ENCODE measurements at regions not wholly inside any gene's neighbourhood (a gene's known extent, or its start where the extent isn't known, plus 50 kb on each side); places are given as distances from the start of the nearest gene placed in this dataset.

GRCh38 chr12:34217660-34218059, 195.4 kb downstream of the ALG10 start:
- Histone ChIP-seq H3K23ac (ENCODE audit: insufficient read length, low read depth, low read length) (no peak overlapping the region), H3K4me1 (ENCODE audit: insufficient read depth, low read length) (no peaks in the 10 kb centered on the region), H3K27me3 (ENCODE audit: insufficient read depth, low read length) (no peaks in the 10 kb centered on the region), H3K27ac (ENCODE audit: insufficient read length, low read depth, low read length) (no peak overlapping the region), H3K9ac (ENCODE audit: extremely low read depth, insufficient read length, low read length) (no peak overlapping the region), H3K14ac (ENCODE audit: insufficient read depth, low read length) (no peak overlapping the region), H2BK120ac (ENCODE audit: low read depth, low read length, poor library complexity, severe bottlenecking) (no peak overlapping the region), H4K20me1 (ENCODE audit: control insufficient read depth, insufficient read depth, insufficient read length) (no peaks in the 10 kb centered on the region), H2BK12ac (ENCODE audit: insufficient read length, low read depth, low read length) (no peak overlapping the region), H2AK5ac (ENCODE audit: insufficient read length, low read length) (no peak overlapping the region), H3K18ac (ENCODE audit: insufficient read length, low read depth, low read length) (no peak overlapping the region), H3K9me3 (ENCODE audit: control insufficient read depth, low read depth, low read length) (peaks cover 25% of the 10 kb centered on the region), H3K4ac (ENCODE audit: low read depth, low read length) (no peak overlapping the region), H2AFZ (ENCODE audit: low read length) (no peak overlapping the region), H4K5ac (ENCODE audit: insufficient read length, low read depth, low read length) (no peak overlapping the region), H4K91ac (ENCODE audit: insufficient read length, low read depth, low read length) (no peak overlapping the region), H2BK5ac (ENCODE audit: insufficient read length, low read length) (no peak overlapping the region), H3K79me1 (ENCODE audit: insufficient read depth, low read depth, low read length, poor library complexity, severe bottlenecking) (no peaks in the 10 kb centered on the region), H4K8ac (replicated peaks; ENCODE audit: insufficient read length, low read depth, low read length) (no peak overlapping the region), H3K23me2 (ENCODE audit: insufficient read length, low read depth, low read length, poor library complexity, severe bottlenecking) (no peaks in the 10 kb centered on the region), H3K4me2 (ENCODE audit: insufficient read depth, insufficient read length, low read length) (no peak overlapping the region), H3K56ac (ENCODE audit: insufficient read length, low read depth, low read length) (no peak overlapping the region), H3T11ph (ENCODE audit: low read length) (no peak overlapping the region), H2BK20ac (ENCODE audit: low read depth, low read length, poor library complexity, severe bottlenecking) (no peak overlapping the region), H2BK15ac (ENCODE audit: low read depth, low read length) (no peak overlapping the region), H3K79me2 (ENCODE audit: insufficient read depth, low read length) (no peaks in the 10 kb centered on the region)
- Mint-ChIP-seq H3K9me3 (peaks cover 85 to 91% of the 10 kb centered on the region in 2 experiments), H3K27ac (no peak overlapping the region), H3K4me3 (no peak overlapping the region), H3K36me3 (ENCODE audit: insufficient read depth in 1 of 3, low read depth in 3 of 3) (peaks cover 10 to 20% (median 17%) of the 10 kb centered on the region in 3 experiments), H3K4me1 (no peaks in the 10 kb centered on the region), H3K27me3 (ENCODE audit: low read depth) (peaks cover 2% of the 10 kb centered on the region)
- DNase-seq, result no peak
- WGBS (ENCODE audit: extremely low coverage, insufficient read length, low lambda C conversion rate), result no CpG with 5 or more reads among the region's 14 CpGs
- TF ChIP-seq CTCF (conservative IDR thresholded peaks at IDR 0.05), result no peak

Data from H9 (cell line).